Osteocyte (in vitro differentiated cells): ENCODE measurements at regions not wholly inside any gene's neighbourhood (a gene's known extent, or its start where the extent isn't known, plus 50 kb on each side); places are given as distances from the start of the nearest gene placed in this dataset.

Source experiments
- DNase-seq: peaks from one replicate; pipeline ENCODE4 v3.0.0; 2021; ENCODE audit warnings: mixed read lengths; ENCODE audit not compliant: unreplicated experiment; ENCODE audit errors: extremely low spot score
- H3K27ac Mint-ChIP-seq: one replicate; pipeline ENCODE4 v1.8.0; 2021; ENCODE audit warnings: mild to moderate bottlenecking, mixed read lengths; ENCODE audit not compliant: unreplicated experiment
- H3K27me3 Mint-ChIP-seq: one replicate; pipeline ENCODE4 v1.8.0; 2021; ENCODE audit warnings: mixed read lengths; ENCODE audit not compliant: unreplicated experiment
- H3K36me3 Mint-ChIP-seq: one replicate; pipeline ENCODE4 v1.8.0; 2021; ENCODE audit warnings: mixed read lengths; ENCODE audit not compliant: unreplicated experiment
- H3K4me1 Mint-ChIP-seq: one replicate; pipeline ENCODE4 v1.8.0; 2021; ENCODE audit warnings: mixed read lengths; ENCODE audit not compliant: unreplicated experiment
- H3K4me3 Mint-ChIP-seq: one replicate; pipeline ENCODE4 v1.8.0; 2021; ENCODE audit warnings: mild to moderate bottlenecking, moderate library complexity, mixed read lengths; ENCODE audit not compliant: unreplicated experiment
- H3K9me3 Mint-ChIP-seq: one replicate; pipeline ENCODE4 v1.8.0; 2021; ENCODE audit warnings: mixed read lengths; ENCODE audit not compliant: unreplicated experiment
- CTCF ChIP-seq: fragments of 200-600 bp; sonication (generic); IDR thresholded peaks from 2 replicates; pipeline ENCODE4 v1.5.0; 2021; ENCODE audit warnings: antibody characterized with exemption, mild to moderate bottlenecking, moderate library complexity

- no peaks in the 10 kb centered on the region for H3K9me3 Mint-ChIP-seq
- no peak overlapping the region for H3K27ac Mint-ChIP-seq
- TF ChIP-seq CTCF = no peak
- no peak for DNase-seq
- H3K4me1 Mint-ChIP-seq = peaks cover 4% of the 10 kb centered on the region
- H3K36me3 Mint-ChIP-seq = no peaks in the 10 kb centered on the region
- H3K27me3 Mint-ChIP-seq = no peaks in the 10 kb centered on the region
- H3K4me3 Mint-ChIP-seq = no peak overlapping the region
Observed at GRCh38 chr5:156148301-156148700, 178.7 kb upstream of the SGCD start.

GRCh38 chr5:156149213-156149612, 177.8 kb upstream of the SGCD start:
- Mint-ChIP-seq H3K27me3 (no peaks in the 10 kb centered on the region), H3K4me3 (no peak overlapping the region), H3K4me1 (peaks cover 4% of the 10 kb centered on the region), H3K36me3 (no peaks in the 10 kb centered on the region), H3K27ac (no peak overlapping the region), H3K9me3 (no peaks in the 10 kb centered on the region)
- no peak for TF ChIP-seq CTCF
- DNase-seq = no peak

- no peak for TF ChIP-seq CTCF
- Mint-ChIP-seq H3K27me3 (peaks cover 2% of the 10 kb centered on the region), H3K4me1 (no peaks in the 10 kb centered on the region), H3K9me3 (no peaks in the 10 kb centered on the region), H3K36me3 (no peaks in the 10 kb centered on the region), H3K4me3 (no peak overlapping the region), H3K27ac (no peak overlapping the region)
- DNase-seq = no peak
Observed at GRCh38 chr5:156153602-156154001, 173.4 kb upstream of the SGCD start.

- Mint-ChIP-seq H3K27ac (no peak overlapping the region), H3K27me3 (peaks cover 2% of the 10 kb centered on the region), H3K4me1 (no peaks in the 10 kb centered on the region), H3K4me3 (no peak overlapping the region), H3K36me3 (no peaks in the 10 kb centered on the region), H3K9me3 (no peaks in the 10 kb centered on the region)
- no peak for TF ChIP-seq CTCF
- no peak for DNase-seq
Observed at GRCh38 chr5:156154757-156155156, 172.2 kb upstream of the SGCD start.

- TF ChIP-seq CTCF = no peak
- H3K9me3 Mint-ChIP-seq = no peaks in the 10 kb centered on the region
- H3K4me1 Mint-ChIP-seq = no peaks in the 10 kb centered on the region
- peaks cover 2% of the 10 kb centered on the region for H3K27me3 Mint-ChIP-seq
- H3K36me3 Mint-ChIP-seq = no peaks in the 10 kb centered on the region
- no peak overlapping the region for H3K27ac Mint-ChIP-seq
- DNase-seq = no peak
- no peak overlapping the region for H3K4me3 Mint-ChIP-seq
Observed at GRCh38 chr5:156155598-156155997, 171.4 kb upstream of the SGCD start.
